RWPE1 (cell line): ENCODE measurements at regions not wholly inside any gene's neighbourhood (a gene's known extent, or its start where the extent isn't known, plus 50 kb on each side); places are given as distances from the start of the nearest gene placed in this dataset.

Experiments
- CTCF ChIA-PET: fragments of 350-600 bp; sonication (Branson Sonifier 250); formaldehyde crosslinking; extraction: SDS; loops from one replicate; lab custom pipeline; 2021; lab: Yijun Ruan, JAX
- POLR2A ChIA-PET: fragments of 400-600 bp; formaldehyde crosslinking; extraction: SDS; loops from one replicate; lab custom pipeline; 2020; ENCODE audit warnings: antibody characterized with exemption; ENCODE audit not compliant: low non-redundant PET; lab: Yijun Ruan, JAX
- DNase-seq: peaks from one replicate; pipeline ENCODE4 v3.0.0; 2012; ENCODE audit warnings: low spot score
- H3K27ac ChIP-seq: fragments of 450-650 bp; 2 replicates; pipeline ENCODE4 v1.5.1; 2017
- CTCF ChIP-seq: fragments of 450-650 bp; conservative IDR thresholded peaks from 2 replicates; pipeline ENCODE4 v1.5.1; 2017; ENCODE audit warnings: low read depth, mild to moderate bottlenecking

GRCh38 chr3:1594940-1595339, 502.1 kb downstream of the CNTN6 start:
- CTCF ChIA-PET, result no interaction called here
- no peak overlapping the region for H3K27ac ChIP-seq
- DNase-seq, result no peak
- TF ChIP-seq CTCF, result no peak
- POLR2A ChIA-PET, result no interaction called here

- DNase-seq, result no peak
- ChIA-PET CTCF (no interaction called here), POLR2A (no interaction called here)
- TF ChIP-seq CTCF, result no peak
- no peak overlapping the region for H3K27ac ChIP-seq
These were observed 498.5 kb upstream of the CNTN4 start for GRCh38 chr3:1600206-1600605.

GRCh38 chr3:1600700-1601418, 497.8 kb upstream of the CNTN4 start:
- CTCF ChIA-PET, result interaction anchor here (0.6 kb wide), 1 partner anchor 1284 kb away, joined by 3 read pairs; no protein-coding TSS in a partner anchor
- no peak for TF ChIP-seq CTCF
- H3K27ac ChIP-seq, result no peak overlapping the region
- DNase-seq, result no peak
- POLR2A ChIA-PET, result no interaction called here

GRCh38 chr3:1609416-1609815, 489.2 kb upstream of the CNTN4 start:
- POLR2A ChIA-PET, result no interaction called here
- DNase-seq, result no peak
- CTCF ChIA-PET, result no interaction called here
- TF ChIP-seq CTCF, result no peak
- no peak overlapping the region for H3K27ac ChIP-seq

- TF ChIP-seq CTCF, result no peak
- H3K27ac ChIP-seq, result no peak overlapping the region
- ChIA-PET CTCF (no interaction called here), POLR2A (no interaction called here)
- no peak for DNase-seq
These were observed 486.8 kb upstream of the CNTN4 start for GRCh38 chr3:1611824-1612223.

GRCh38 chr3:1613962-1614361, 484.7 kb upstream of the CNTN4 start:
- POLR2A ChIA-PET, result no interaction called here
- CTCF ChIA-PET, result no interaction called here
- DNase-seq, result no peak
- no peak overlapping the region for H3K27ac ChIP-seq
- no peak for TF ChIP-seq CTCF
